ENCODE measurements at regions not wholly inside any gene's neighbourhood (a gene's known extent, or its start where the extent isn't known, plus 50 kb on each side); places are given as distances from the start of the nearest gene placed in this dataset.

DNA sequence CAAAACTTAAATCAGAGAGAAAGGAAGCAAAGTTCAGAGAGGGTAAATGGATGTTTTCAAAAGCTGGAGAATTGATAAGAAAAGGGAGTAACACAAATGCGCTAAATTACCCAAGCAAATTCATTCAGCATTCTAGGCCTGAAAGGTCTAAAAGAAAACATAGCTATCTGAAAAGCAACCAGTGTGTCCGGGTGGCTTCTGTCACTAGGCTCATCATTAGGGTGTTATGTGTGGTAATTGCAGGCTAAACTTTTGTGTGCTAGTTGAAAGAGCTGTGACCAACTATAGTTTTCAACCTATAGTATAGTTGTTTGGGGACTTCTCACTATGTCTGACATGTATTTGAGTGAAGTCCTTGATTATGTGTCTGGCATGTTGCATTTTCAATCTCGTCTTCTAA, 839.6 kb upstream of the ZEB2 start:
- no peak for DNase-seq (ENCODE audit: extremely low read depth, low read depth)
- no peak overlapping the region for H3K4me3 ChIP-seq (replicated peaks; ENCODE audit: low read depth, low read length)
- TF ChIP-seq, protein P1, sequence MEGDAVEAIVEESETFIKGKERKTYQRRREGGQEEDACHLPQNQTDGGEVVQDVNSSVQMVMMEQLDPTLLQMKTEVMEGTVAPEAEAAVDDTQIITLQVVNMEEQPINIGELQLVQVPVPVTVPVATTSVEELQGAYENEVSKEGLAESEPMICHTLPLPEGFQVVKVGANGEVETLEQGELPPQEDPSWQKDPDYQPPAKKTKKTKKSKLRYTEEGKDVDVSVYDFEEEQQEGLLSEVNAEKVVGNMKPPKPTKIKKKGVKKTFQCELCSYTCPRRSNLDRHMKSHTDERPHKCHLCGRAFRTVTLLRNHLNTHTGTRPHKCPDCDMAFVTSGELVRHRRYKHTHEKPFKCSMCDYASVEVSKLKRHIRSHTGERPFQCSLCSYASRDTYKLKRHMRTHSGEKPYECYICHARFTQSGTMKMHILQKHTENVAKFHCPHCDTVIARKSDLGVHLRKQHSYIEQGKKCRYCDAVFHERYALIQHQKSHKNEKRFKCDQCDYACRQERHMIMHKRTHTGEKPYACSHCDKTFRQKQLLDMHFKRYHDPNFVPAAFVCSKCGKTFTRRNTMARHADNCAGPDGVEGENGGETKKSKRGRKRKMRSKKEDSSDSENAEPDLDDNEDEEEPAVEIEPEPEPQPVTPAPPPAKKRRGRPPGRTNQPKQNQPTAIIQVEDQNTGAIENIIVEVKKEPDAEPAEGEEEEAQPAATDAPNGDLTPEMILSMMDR (IDR thresholded peaks at IDR 0.05; ENCODE audit: low read depth, low read length, missing control alignments) = no peak

DNA sequence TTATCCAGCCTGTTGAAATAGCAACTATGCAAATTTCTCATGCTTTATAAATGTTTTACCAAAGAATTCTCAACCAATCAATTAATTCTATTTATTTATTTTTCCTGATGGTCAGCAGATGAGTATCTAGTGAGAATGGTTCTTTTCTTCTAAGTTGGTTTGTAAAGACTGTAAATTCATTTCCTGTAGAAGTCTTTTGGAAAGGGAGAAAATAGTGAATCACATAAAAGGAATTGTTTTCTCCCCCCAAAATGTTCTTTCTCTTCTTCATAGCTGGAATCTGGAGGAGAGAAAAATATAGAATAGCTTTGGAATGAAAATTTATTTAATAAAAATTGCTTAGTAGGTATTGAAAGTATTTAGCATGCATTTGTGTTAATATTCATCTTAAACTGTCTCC, 836.1 kb upstream of the ZEB2 start:
- DNase-seq (ENCODE audit: extremely low read depth, low read depth) = no peak
- H3K4me3 ChIP-seq (replicated peaks; ENCODE audit: low read depth, low read length) = no peak overlapping the region
- TF ChIP-seq, protein P1 (IDR thresholded peaks at IDR 0.05; ENCODE audit: low read depth, low read length, missing control alignments) = no peak

DNA sequence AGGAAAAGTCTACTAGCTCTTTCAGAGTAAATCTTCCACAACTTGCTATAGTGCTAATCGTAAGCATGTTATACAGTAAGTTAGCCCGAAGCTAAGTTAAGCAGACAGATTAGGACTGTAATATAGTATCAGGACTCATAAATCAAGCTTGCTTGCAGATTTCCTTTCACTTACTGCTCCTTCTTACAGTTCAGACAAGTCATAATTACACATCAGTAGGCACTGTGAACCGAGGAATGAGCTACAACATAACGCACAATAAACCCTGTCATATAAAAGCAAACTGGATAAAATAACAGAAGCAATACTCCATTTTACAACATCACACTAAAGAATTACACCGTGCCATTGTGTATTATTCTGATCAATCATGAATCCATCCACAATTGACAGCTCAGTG, 832.6 kb upstream of the ZEB2 start:
- TF ChIP-seq, protein P1 (IDR thresholded peaks at IDR 0.05; ENCODE audit: low read depth, low read length, missing control alignments) = no peak
- H3K4me3 ChIP-seq (replicated peaks; ENCODE audit: low read depth, low read length) = no peak overlapping the region
- no peak for DNase-seq (ENCODE audit: extremely low read depth, low read depth)

DNA sequence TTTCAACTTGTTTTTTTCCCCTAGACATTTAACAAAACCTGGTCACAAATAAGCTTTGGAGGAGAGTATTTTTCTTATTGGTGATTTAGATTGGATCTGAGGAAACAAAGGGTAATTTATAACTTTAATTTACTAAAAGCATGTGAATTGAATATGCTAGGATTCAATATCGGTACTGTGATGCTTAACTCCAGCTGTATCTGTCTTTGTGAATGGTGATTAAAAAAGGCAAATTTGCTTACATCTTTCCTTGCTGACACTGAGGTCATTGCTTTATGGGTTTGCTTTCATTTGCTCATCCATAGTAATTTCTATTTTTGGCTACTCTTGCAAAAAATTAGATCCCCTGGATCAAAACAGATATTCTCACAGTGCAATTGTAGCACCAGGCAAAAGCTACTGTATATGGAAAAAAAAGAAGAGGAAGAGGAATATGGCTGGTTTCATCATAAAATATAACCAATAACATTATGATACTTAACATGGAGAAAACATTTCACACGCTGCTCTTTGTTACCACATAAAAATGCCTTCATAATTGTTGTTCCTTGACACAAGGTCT, 832.0 kb upstream of the ZEB2 start:
- no peak for DNase-seq (ENCODE audit: extremely low read depth, low read depth)
- TF ChIP-seq, protein P1 (IDR thresholded peaks at IDR 0.05; ENCODE audit: low read depth, low read length, missing control alignments) = no peak
- no peak overlapping the region for H3K4me3 ChIP-seq (replicated peaks; ENCODE audit: low read depth, low read length)

DNA sequence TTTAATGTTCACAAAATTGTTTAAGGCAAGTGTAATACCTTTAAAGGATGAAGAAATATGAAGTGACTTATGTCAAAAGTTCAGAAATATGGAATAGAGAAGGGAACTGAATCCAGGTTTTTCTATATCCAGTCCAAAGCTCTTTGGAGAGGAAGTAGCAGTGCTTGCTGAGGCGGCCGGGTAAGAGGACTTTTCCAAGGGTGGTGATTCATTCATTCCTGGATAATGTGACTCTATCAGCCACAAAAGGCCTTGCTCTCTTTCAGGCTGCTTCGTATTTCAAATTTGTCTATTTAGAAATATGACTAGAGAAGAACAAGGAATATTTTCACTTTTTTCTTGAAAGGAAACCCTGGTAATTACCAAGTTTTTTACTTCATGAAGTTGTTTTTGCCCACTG, 830.1 kb upstream of the ZEB2 start:
- DNase-seq (ENCODE audit: extremely low read depth, low read depth) = no peak
- H3K4me3 ChIP-seq (replicated peaks; ENCODE audit: low read depth, low read length) = no peak overlapping the region
- TF ChIP-seq, protein P1 (IDR thresholded peaks at IDR 0.05; ENCODE audit: low read depth, low read length, missing control alignments) = no peak

DNA sequence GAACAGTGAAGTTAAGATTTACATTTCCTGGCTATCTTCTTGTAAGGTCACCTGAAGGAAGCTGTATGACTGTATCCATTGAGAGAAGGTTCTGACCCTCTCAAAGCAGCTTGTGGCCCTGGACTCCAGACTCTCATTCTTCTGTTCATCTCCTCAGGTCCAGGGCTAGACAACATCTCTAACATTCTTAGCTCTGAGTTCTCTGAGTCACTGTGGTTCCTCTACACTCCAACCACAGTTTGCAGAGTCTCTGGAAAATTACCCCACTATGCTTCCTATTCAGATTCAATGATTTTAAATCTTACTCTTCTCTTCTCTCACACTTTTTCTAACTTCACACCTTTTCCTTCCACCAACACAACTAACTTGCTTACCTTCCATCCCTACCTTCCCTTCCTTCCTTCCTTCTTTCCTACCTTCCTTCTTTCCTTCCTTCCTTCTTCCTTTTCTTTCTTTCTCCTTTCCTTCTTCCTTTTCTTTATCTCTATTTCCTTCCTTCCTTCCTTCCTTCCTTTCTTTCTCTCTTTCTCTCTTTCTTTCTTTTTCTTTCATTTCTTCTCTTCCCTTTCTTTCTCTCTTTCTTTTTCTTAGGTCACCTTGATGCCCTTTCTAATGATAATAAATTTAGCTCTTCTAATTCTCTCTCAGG, 824.3 kb upstream of the ZEB2 start:
- H3K4me3 ChIP-seq (replicated peaks; ENCODE audit: low read depth, low read length) = no peak overlapping the region
- DNase-seq (ENCODE audit: extremely low read depth, low read depth) = no peak
- TF ChIP-seq, protein P1 (IDR thresholded peaks at IDR 0.05; ENCODE audit: low read depth, low read length, missing control alignments) = no peak

DNA sequence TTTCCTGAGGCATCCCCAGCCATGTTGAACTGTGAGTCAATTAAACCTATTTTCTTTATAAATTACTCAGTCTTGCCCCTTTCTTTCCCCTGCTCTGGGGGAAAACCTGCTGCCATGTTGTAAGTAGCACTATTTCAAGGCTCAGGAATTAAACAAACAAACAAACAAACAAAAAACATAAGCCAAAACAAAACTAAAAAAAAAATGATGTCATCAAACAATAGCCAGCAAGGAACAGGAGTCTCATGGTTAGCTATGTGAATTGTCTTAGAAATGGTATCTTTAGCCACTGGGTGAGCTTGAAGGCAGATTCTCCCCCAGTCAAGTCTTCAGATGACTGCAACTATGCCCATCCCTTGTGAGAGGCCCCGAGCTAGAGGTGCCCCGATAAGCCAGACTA, 823.4 kb upstream of the ZEB2 start:
- no peak for DNase-seq (ENCODE audit: extremely low read depth, low read depth)
- H3K4me3 ChIP-seq (replicated peaks; ENCODE audit: low read depth, low read length) = no peak overlapping the region
- TF ChIP-seq, protein P1 (IDR thresholded peaks at IDR 0.05; ENCODE audit: low read depth, low read length, missing control alignments) = no peak

All from HFF-Myc (cell line).